Osteocyte (in vitro differentiated cells): ENCODE measurements at regions not wholly inside any gene's neighbourhood (a gene's known extent, or its start where the extent isn't known, plus 50 kb on each side); places are given as distances from the start of the nearest gene placed in this dataset.

Experiments
- DNase-seq: peaks from one replicate; pipeline ENCODE4 v3.0.0; 2021; ENCODE audit warnings: mixed read lengths; ENCODE audit not compliant: unreplicated experiment; ENCODE audit errors: extremely low spot score
- H3K27ac Mint-ChIP-seq: one replicate; pipeline ENCODE4 v1.8.0; 2021; ENCODE audit warnings: mild to moderate bottlenecking, mixed read lengths; ENCODE audit not compliant: unreplicated experiment
- H3K27me3 Mint-ChIP-seq: one replicate; pipeline ENCODE4 v1.8.0; 2021; ENCODE audit warnings: mixed read lengths; ENCODE audit not compliant: unreplicated experiment
- H3K36me3 Mint-ChIP-seq: one replicate; pipeline ENCODE4 v1.8.0; 2021; ENCODE audit warnings: mixed read lengths; ENCODE audit not compliant: unreplicated experiment
- H3K4me1 Mint-ChIP-seq: one replicate; pipeline ENCODE4 v1.8.0; 2021; ENCODE audit warnings: mixed read lengths; ENCODE audit not compliant: unreplicated experiment
- H3K4me3 Mint-ChIP-seq: one replicate; pipeline ENCODE4 v1.8.0; 2021; ENCODE audit warnings: mild to moderate bottlenecking, moderate library complexity, mixed read lengths; ENCODE audit not compliant: unreplicated experiment
- H3K9me3 Mint-ChIP-seq: one replicate; pipeline ENCODE4 v1.8.0; 2021; ENCODE audit warnings: mixed read lengths; ENCODE audit not compliant: unreplicated experiment
- TF ChIP-seq, protein P1 (sequence below): fragments of 200-600 bp; sonication (generic); IDR thresholded peaks from 2 replicates; pipeline ENCODE4 v1.5.0; 2021; ENCODE audit warnings: antibody characterized with exemption, mild to moderate bottlenecking, moderate library complexity

DNA sequence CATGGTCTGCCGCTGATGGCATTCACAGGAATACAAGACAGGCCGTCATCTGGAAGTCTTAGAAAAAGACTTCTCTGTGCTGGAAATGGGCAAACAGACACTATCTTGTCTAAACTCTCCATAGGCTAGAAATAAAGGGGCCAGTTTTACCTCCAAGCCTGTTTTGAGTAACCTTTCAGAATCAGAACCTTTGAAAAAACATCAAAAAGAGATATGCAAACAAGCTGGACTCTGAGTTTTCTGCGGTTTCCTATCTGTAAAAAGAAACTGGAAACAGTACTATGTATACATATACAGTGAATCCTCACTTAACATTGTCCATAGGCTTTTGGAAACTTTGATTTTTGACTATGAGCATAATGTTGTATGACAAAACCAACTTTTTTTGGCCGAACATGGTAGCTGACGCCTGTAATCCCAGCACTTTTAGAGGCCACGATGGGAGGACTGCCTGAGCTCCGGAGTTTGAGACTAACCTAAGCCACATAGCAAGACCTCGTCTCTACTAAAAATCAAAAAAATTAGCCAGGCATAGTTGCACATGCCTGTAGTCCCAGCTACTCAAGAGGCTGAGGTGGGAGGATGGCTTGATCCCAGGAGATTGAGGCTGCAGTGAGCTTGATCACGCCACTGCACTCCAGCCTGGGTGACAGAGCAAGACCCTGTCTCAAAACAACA, 92.9 kb upstream of the MAX start:
- H3K27ac Mint-ChIP-seq: no peak overlapping the region
- no peak for DNase-seq
- H3K4me1 Mint-ChIP-seq: no peaks in the 10 kb centered on the region
- peaks cover 29% of the 10 kb centered on the region for H3K27me3 Mint-ChIP-seq
- no peaks in the 10 kb centered on the region for H3K9me3 Mint-ChIP-seq
- no peaks in the 10 kb centered on the region for H3K36me3 Mint-ChIP-seq
- H3K4me3 Mint-ChIP-seq: no peak overlapping the region
- TF ChIP-seq, protein P1, sequence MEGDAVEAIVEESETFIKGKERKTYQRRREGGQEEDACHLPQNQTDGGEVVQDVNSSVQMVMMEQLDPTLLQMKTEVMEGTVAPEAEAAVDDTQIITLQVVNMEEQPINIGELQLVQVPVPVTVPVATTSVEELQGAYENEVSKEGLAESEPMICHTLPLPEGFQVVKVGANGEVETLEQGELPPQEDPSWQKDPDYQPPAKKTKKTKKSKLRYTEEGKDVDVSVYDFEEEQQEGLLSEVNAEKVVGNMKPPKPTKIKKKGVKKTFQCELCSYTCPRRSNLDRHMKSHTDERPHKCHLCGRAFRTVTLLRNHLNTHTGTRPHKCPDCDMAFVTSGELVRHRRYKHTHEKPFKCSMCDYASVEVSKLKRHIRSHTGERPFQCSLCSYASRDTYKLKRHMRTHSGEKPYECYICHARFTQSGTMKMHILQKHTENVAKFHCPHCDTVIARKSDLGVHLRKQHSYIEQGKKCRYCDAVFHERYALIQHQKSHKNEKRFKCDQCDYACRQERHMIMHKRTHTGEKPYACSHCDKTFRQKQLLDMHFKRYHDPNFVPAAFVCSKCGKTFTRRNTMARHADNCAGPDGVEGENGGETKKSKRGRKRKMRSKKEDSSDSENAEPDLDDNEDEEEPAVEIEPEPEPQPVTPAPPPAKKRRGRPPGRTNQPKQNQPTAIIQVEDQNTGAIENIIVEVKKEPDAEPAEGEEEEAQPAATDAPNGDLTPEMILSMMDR: no peak

DNA sequence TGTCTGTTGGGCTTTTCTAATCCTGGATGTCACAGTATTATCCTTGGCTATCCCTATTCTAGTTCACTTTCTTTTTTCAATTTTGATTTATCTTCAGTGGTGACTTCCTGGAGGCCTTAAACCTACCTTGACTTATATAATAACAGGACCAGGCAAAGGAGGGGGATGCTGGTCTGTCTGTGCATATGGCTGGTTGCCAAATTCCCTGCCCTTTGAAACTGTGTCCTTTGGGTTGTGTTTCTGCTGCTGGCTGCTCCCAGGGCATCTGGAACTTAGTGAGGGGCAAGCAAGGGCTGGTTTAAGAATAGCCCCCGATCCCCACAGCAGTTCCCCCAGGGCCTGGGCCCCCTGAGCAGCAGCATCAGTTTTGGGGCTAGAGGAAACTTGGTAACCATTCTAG, 96.0 kb upstream of the MAX start:
- Mint-ChIP-seq H3K27me3 (peaks cover 21% of the 10 kb centered on the region), H3K36me3 (no peaks in the 10 kb centered on the region), H3K4me1 (no peaks in the 10 kb centered on the region), H3K4me3 (no peak overlapping the region), H3K27ac (no peak overlapping the region), H3K9me3 (peaks cover 3% of the 10 kb centered on the region)
- TF ChIP-seq, protein P1: no peak
- no peak for DNase-seq

DNA sequence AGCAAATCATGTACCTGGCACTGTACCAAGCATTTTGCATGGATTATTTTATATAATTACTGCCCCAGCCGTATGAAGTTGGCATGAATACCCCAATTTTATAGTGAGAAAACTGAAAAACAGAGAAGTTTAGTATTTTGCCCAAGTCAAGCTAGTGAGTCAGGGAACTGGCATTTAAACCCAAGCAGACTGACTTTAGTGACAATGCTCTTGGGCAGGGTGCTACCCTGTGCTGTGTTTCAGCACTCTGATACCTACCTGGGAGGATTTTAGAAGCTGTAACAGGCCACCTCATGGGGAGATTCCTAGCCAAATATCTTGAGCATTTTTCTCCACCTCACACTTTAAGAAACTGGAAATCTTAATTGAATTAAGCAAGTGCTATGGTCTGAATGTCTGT, 98.1 kb upstream of the MAX start:
- no peak overlapping the region for H3K27ac Mint-ChIP-seq
- TF ChIP-seq, protein P1: no peak
- H3K4me1 Mint-ChIP-seq: no peaks in the 10 kb centered on the region
- H3K27me3 Mint-ChIP-seq: peaks cover 19% of the 10 kb centered on the region
- H3K36me3 Mint-ChIP-seq: no peaks in the 10 kb centered on the region
- H3K4me3 Mint-ChIP-seq: no peak overlapping the region
- no peak for DNase-seq
- peaks cover 3% of the 10 kb centered on the region for H3K9me3 Mint-ChIP-seq

DNA sequence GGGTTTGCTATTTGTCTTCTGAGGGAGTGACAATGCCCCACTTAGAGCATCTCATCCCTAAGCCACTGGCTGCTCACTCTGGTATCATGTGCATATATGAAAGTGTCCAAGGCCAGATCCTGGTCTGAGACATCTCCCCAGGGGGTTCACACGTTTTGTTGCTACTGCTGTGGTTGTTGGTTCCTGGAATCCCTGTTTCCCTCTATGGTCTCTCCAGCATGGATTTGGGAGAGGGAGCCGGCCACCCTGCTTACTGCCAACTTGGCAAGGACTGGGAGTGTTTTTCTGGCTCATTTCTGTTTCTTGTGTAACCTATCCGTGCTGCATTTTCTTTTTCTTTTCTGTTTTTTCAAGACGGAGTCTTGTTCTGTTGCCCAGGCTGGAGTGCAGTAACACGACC, 101.3 kb upstream of the MAX start:
- H3K27ac Mint-ChIP-seq: no peak overlapping the region
- TF ChIP-seq, protein P1: no peak
- H3K36me3 Mint-ChIP-seq: no peaks in the 10 kb centered on the region
- peaks cover 3% of the 10 kb centered on the region for H3K9me3 Mint-ChIP-seq
- peaks cover 5% of the 10 kb centered on the region for H3K4me1 Mint-ChIP-seq
- H3K27me3 Mint-ChIP-seq: no peaks in the 10 kb centered on the region
- no peak overlapping the region for H3K4me3 Mint-ChIP-seq
- DNase-seq: no peak

DNA sequence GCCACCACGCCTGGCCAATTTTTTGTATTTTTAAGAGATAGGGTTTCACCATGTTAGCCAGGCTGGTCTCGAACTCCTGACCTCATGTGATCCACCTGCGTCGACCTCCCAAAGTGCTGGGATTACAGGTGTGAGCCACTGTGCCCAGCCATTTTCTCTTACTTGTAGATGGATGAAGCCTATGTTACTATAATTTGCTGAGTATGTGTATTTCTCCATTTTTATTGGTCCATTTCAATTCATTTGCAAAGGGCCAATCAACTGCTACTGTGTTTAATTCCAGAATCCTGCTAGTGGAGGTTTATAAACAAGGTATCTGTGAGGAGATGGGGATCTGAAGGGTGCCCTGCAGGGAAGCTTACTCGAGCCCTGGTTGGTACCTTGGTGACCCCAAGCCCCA, 101.7 kb upstream of the MAX start:
- Mint-ChIP-seq H3K4me1 (peaks cover 5% of the 10 kb centered on the region), H3K4me3 (no peak overlapping the region), H3K27ac (no peak overlapping the region), H3K36me3 (no peaks in the 10 kb centered on the region), H3K9me3 (peaks cover 3% of the 10 kb centered on the region), H3K27me3 (no peaks in the 10 kb centered on the region)
- TF ChIP-seq, protein P1: no peak
- no peak for DNase-seq
